ENCODE measurements at regions not wholly inside any gene's neighbourhood (a gene's known extent, or its start where the extent isn't known, plus 50 kb on each side); places are given as distances from the start of the nearest gene placed in this dataset.

GRCh38 chr21:28828981-28829380 is 163.7 kb downstream of the LTN1 start:
- intact Hi-C loops (cut with micrococcal nuclease) = no loop called here
- no peak for TF ChIP-seq GATA2 (IDR thresholded peaks at IDR 0.05; ENCODE audit: insufficient read depth, insufficient read length, low read depth, low read length)
- no peak for TF ChIP-seq FOS (IDR thresholded peaks at IDR 0.05; ENCODE audit: borderline replicate concordance, insufficient read depth, low read length)
- no peak for TF ChIP-seq MYC (IDR thresholded peaks at IDR 0.05; ENCODE audit: low read depth, low read length)
- TF ChIP-seq EZH2 (IDR thresholded peaks at IDR 0.05; ENCODE audit: borderline replicate concordance, low read depth, low read length, severe bottlenecking) = no peak
- no peak for TF ChIP-seq CTCF (IDR thresholded peaks at IDR 0.05; ENCODE audit: extremely low read depth in 1 of 2, insufficient read depth in 1 of 2, low read depth in 1 of 2, low read length in 2 of 2)
- no peak for TF ChIP-seq POLR2A (IDR thresholded peaks at IDR 0.05; ENCODE audit: low read depth, low read length)
- TF ChIP-seq JUN (IDR thresholded peaks at IDR 0.05; ENCODE audit: borderline replicate concordance, insufficient read depth, insufficient read length, low read depth) = no peak
- TF ChIP-seq MAX (IDR thresholded peaks at IDR 0.05; ENCODE audit: insufficient read depth, insufficient read length) = no peak
- TF ChIP-seq POLR2AphosphoS5 (IDR thresholded peaks at IDR 0.05; ENCODE audit: insufficient read depth, low read depth, low read length) = no peak

More at GRCh38 chr21:28828981-28829380, 163.7 kb downstream of the LTN1 start:
- DNase-seq (ENCODE audit: low read depth, low spot score) (no peak), FAIRE-seq (no peak)
- Histone ChIP-seq H2AFZ (ENCODE audit: low read depth, low read length) (no peak overlapping the region), H3K79me2 (ENCODE audit: control insufficient read depth, insufficient read depth, low read length) (no peaks in the 10 kb centered on the region), H3K36me3 (ENCODE audit: control insufficient read depth in 2 of 2, extremely low read depth in 1 of 2, insufficient read depth in 2 of 2, low read length in 2 of 2) (no peaks in the 10 kb centered on the region), H3K4me1 (ENCODE audit: control insufficient read depth, extremely low read depth, insufficient read depth, low read length) (peaks cover 4% of the 10 kb centered on the region), H3K27ac (ENCODE audit: insufficient read depth, low read depth, low read length) (no peak overlapping the region), H3K9ac (replicated peaks; ENCODE audit: extremely low read depth, insufficient read depth, low read length) (no peak overlapping the region), H3K4me2 (ENCODE audit: insufficient read depth, low read length) (no peak overlapping the region), H3K4me3 (replicated peaks in 1 of 3; ENCODE audit: insufficient read depth in 1 of 3, low read depth in 1 of 3, low read length in 3 of 3) (no peak overlapping the region), H3K27me3 (ENCODE audit: control insufficient read depth in 2 of 2, insufficient read depth in 2 of 2, low read length in 2 of 2) (no peaks in the 10 kb centered on the region), H4K20me1 (replicated peaks; ENCODE audit: control insufficient read depth, extremely low read depth, insufficient read depth, low read length) (no peaks in the 10 kb centered on the region), H3K9me3 (replicated peaks; ENCODE audit: control insufficient read depth, insufficient read depth, low read length) (no peaks in the 10 kb centered on the region), H3K9me1 (replicated peaks; ENCODE audit: control insufficient read depth, extremely low read depth, insufficient read depth, low read length) (no peaks in the 10 kb centered on the region)
- dilution Hi-C loops (cut with MboI; ENCODE audit: extremely low pct_ligation_motif_present, low sequenced_read_pairs) = no loop called here
- CTCF ChIA-PET = interaction anchor here (1.2 kb wide), 1 partner anchor 10 kb away, joined by 3 read pairs; no protein-coding TSS in a partner anchor
- no TSS peak for BruUV-seq (replicated peaks)
- POLR2A ChIA-PET = no interaction called here
